ENCODE measurements at regions not wholly inside any gene's neighbourhood (a gene's known extent, or its start where the extent isn't known, plus 50 kb on each side); places are given as distances from the start of the nearest gene placed in this dataset.

DNA sequence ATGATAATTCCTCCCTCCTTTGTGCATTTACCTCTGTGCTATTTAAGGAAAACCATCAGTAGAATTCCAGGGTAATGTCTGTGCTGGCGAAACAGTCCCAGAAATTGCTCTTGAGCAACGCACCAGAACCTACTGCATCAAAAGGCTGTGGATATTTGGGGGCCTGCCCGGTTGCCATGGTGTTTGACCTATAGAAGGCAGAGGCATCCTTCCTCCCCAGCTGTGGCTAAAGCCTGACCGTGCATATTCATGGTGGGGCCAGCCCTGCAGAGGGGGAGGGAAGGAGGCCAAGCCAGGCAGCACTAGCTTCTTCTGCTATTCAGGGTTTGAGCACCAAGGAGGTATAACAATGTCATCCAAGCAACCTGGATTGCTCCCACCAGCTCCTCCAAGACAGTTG is 215.0 kb upstream of the E2F8 start:
- TF ChIP-seq CTCF (IDR thresholded peaks at IDR 0.05) (no peak), POLR2AphosphoS5 (IDR thresholded peaks at IDR 0.05; ENCODE audit: low read depth, low read length) (no peak), TCF7L2 (IDR thresholded peaks at IDR 0.05; ENCODE audit: low read depth, low read length) (no peak), REST (IDR thresholded peaks at IDR 0.05; ENCODE audit: insufficient read depth in 1 of 2, low read depth in 2 of 2, low read length in 1 of 2) (no peak)
